Chondrocyte (in vitro differentiated cells): ENCODE measurements at regions not wholly inside any gene's neighbourhood (a gene's known extent, or its start where the extent isn't known, plus 50 kb on each side); places are given as distances from the start of the nearest gene placed in this dataset.

Experiments
- DNase-seq: peaks from one replicate; pipeline ENCODE4 v3.0.0; 2021; ENCODE audit warnings: mixed read lengths, low spot score
- H3K27ac Mint-ChIP-seq: one replicate; pipeline ENCODE4 v1.8.0; 2021; ENCODE audit warnings: mild to moderate bottlenecking, moderate library complexity, mixed read lengths; ENCODE audit not compliant: unreplicated experiment
- H3K27me3 Mint-ChIP-seq: 2 replicates; pipeline ENCODE4 v1.8.0; 2021; ENCODE audit warnings: low read depth, mixed read lengths
- H3K36me3 Mint-ChIP-seq: 2 replicates; pipeline ENCODE4 v1.8.0; 2021; ENCODE audit warnings: low read depth, mixed read lengths
- H3K4me1 Mint-ChIP-seq: 2 replicates; pipeline ENCODE4 v1.8.0; 2021; ENCODE audit warnings: low read depth, mild to moderate bottlenecking, mixed read lengths
- H3K4me3 Mint-ChIP-seq: one replicate; pipeline ENCODE4 v1.8.0; 2021; ENCODE audit warnings: mild to moderate bottlenecking, moderate library complexity, mixed read lengths; ENCODE audit not compliant: unreplicated experiment
- H3K9me3 Mint-ChIP-seq: 2 replicates; pipeline ENCODE4 v1.8.0; 2021; ENCODE audit warnings: low read depth, mixed read lengths
- TF ChIP-seq, protein P1 (sequence below): fragments of 200-600 bp; sonication (generic); IDR thresholded peaks from 2 replicates; pipeline ENCODE4 v1.5.0; 2021; ENCODE audit warnings: antibody characterized with exemption, mild to moderate bottlenecking, moderate library complexity

DNA sequence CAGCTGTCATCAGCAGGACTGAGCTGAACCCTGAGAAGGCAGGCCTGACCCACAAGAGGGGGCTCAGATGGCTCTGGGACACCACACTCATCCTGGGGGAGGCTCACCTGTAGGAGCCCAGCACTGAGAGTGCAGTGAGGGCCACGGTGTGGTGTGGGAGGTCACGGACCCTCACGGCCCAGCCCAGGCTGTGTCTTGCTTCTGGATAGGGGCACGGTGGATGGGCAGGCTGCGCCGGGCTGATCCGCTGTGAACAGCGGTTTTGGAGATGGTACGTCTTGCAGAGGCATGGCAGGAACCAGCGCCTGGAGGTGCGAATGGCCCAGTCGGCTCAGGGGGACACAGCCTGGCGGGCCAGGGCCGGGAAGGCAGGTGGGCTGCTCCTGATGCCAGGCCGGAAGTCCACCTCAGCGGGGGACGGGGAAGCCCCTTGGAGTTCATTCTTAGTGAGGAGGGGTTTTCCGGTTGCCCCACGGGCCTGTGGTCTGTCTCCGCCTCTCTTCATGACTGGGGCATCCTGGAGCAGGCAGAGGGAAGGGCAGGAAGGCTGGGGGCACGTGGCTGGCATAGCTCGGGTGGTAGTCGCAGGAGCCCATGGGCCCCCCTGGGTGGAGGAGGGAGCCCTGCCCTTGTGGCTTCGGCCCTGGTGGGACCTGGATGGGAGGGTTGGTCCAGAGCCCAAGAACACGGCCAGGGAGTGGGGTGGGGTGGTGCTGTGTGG is 112.5 kb downstream of the UNCX start:
- peak; percentile 87 for DNase-seq
- Mint-ChIP-seq H3K9me3 (no peaks in the 10 kb centered on the region), H3K27ac (no peak overlapping the region), H3K27me3 (peaks cover 28% of the 10 kb centered on the region), H3K36me3 (no peaks in the 10 kb centered on the region), H3K4me1 (no peaks in the 10 kb centered on the region), H3K4me3 (no peak overlapping the region)
- TF ChIP-seq, protein P1, sequence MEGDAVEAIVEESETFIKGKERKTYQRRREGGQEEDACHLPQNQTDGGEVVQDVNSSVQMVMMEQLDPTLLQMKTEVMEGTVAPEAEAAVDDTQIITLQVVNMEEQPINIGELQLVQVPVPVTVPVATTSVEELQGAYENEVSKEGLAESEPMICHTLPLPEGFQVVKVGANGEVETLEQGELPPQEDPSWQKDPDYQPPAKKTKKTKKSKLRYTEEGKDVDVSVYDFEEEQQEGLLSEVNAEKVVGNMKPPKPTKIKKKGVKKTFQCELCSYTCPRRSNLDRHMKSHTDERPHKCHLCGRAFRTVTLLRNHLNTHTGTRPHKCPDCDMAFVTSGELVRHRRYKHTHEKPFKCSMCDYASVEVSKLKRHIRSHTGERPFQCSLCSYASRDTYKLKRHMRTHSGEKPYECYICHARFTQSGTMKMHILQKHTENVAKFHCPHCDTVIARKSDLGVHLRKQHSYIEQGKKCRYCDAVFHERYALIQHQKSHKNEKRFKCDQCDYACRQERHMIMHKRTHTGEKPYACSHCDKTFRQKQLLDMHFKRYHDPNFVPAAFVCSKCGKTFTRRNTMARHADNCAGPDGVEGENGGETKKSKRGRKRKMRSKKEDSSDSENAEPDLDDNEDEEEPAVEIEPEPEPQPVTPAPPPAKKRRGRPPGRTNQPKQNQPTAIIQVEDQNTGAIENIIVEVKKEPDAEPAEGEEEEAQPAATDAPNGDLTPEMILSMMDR, result no peak

DNA sequence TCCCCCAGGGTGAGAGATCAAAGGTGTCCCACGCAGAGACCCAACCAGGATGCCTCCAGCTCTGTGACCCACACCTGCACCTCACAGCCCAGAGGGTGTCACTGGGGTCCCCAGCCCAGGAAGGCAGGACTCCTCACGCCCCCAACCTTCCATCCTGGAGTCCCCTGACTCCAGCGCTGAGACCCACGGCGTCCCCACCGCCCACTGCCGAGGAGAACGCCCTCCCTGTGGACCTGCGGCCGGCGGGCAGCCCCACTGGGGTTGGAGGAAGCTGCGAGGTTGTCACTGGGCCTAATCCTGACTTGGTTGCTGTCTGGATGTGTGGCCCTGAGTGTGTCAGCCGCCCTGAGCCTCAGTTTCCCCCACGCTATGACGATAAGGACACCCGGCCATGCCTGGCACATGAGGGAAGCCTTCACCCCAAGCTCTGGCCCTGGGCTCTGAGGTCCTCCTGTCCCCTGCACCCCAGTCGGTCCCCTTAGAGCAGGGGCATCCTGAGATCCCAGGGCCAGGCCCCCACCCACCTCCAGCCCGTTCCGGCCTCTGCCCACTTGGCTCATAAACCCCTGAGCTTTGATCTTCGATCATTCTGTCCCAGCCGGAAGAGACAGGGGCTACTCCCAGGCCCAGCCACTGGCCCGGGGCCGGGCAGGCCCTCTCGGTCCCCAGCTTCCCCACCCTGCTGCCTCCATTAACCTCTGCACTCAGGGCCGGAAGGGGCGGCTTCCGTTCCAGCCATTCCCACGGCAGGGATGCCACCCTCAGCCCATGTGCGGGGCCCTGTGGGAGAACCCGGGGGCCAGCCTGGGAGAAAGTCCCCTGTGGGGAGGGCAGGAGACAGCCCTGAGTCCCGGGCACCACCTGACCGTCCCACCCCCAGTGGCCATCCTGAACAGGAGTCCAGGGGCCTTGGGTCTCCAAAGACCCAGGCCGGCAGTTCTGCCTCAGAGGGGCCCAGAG is 113.2 kb downstream of the MICALL2 start:
- H3K36me3 Mint-ChIP-seq, result no peaks in the 10 kb centered on the region
- TF ChIP-seq, protein P1, result no peak
- DNase-seq, result peak; percentile 77

DNA sequence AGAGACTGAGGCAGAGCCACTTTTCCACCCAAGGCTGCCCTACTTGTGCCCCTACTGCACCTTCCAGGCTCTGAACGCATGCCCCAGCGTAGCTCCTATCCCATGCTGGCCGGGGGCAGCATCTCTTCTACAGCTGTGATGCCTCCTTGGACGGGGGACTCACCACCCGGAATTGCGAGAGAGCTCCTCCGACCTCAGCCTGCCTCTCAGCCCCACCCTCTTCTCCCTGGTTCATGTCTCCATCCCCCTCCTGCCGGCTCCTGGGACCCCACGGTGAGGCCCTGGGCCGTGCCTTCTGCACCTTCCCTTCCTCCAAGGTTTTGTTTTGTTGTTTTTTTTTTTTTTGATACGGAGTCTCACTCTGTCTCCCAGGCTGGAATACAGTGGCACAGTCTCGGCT is 112.4 kb downstream of the MICALL2 start:
- peak overlapping the region; percentile 41 for H3K27ac Mint-ChIP-seq
- H3K36me3 Mint-ChIP-seq, result no peaks in the 10 kb centered on the region
- H3K9me3 Mint-ChIP-seq, result no peaks in the 10 kb centered on the region
- peaks cover 41% of the 10 kb centered on the region for H3K27me3 Mint-ChIP-seq
- DNase-seq, result peak; percentile 63
- no peak overlapping the region for H3K4me3 Mint-ChIP-seq
- TF ChIP-seq, protein P1, result no peak
- no peaks in the 10 kb centered on the region for H3K4me1 Mint-ChIP-seq

More for the DNA sequence above, 113.2 kb downstream of the MICALL2 start:
- H3K27ac Mint-ChIP-seq, result no peak overlapping the region
- no peaks in the 10 kb centered on the region for H3K9me3 Mint-ChIP-seq
- H3K27me3 Mint-ChIP-seq, result peaks cover 35% of the 10 kb centered on the region
- no peak overlapping the region for H3K4me3 Mint-ChIP-seq
- H3K4me1 Mint-ChIP-seq, result no peaks in the 10 kb centered on the region

DNA sequence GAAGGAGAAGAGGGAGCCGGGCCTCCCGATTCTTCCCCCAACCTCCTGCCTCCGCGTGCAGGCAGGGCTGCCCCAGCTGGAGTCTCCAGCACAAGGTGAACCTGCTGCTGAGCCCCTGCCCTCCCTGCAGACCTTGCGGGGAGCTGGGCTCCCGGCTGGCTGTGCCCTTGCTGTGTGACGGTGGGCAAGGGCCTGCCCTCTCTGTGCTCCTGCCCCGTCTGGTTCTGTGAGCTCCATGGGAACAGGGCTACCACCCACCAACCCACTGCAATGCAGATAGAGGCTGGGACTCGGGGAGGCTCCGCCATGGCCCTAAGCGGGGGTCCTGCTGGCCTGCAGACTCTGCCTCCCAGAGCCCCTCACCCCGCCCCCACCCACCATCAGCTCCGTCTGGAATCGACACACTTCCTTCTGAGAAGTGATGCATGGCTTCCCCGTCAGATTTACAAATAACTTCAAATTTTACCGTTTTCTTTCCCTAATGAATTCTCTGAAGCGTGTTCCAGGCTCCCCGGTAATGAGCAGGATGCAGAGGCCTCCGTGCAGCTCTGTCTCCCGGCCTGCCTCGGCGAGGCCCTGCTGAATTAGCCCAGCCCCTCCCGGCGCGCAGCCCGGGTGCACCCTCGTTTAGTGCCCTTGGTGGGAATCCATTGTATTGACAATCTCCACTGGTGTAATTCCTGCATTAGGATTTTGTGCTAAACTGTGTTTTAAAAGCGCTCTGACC is 111.0 kb downstream of the MICALL2 start:
- TF ChIP-seq, protein P1, result no peak
- Mint-ChIP-seq H3K27ac (no peak overlapping the region), H3K9me3 (no peaks in the 10 kb centered on the region), H3K4me3 (no peak overlapping the region), H3K36me3 (no peaks in the 10 kb centered on the region), H3K4me1 (no peaks in the 10 kb centered on the region), H3K27me3 (peaks cover 39% of the 10 kb centered on the region)
- DNase-seq, result peak; percentile 78
